ENCODE measurements at regions not wholly inside any gene's neighbourhood (a gene's known extent, or its start where the extent isn't known, plus 50 kb on each side); places are given as distances from the start of the nearest gene placed in this dataset.

GRCh38 chr18:28768791-28769768 is 592.1 kb upstream of the CDH2 start:
- TF ChIP-seq CTCF (IDR thresholded peaks at IDR 0.05; ENCODE audit: borderline replicate concordance, control extremely low read depth, extremely low read depth, insufficient read depth, missing control alignments) = no peak
- DNase-seq (ENCODE audit: low spot score) = no peak
- in situ Hi-C loops (cut with MboI; ENCODE audit: low sequenced_read_pairs, unreplicated experiment) = no loop called here

GRCh38 chr18:28767727-28768211 is 590.8 kb upstream of the CDH2 start:
- DNase-seq (ENCODE audit: low spot score) = no peak
- no peak for TF ChIP-seq CTCF (IDR thresholded peaks at IDR 0.05; ENCODE audit: borderline replicate concordance, control extremely low read depth, extremely low read depth, insufficient read depth, missing control alignments)
- in situ Hi-C loops (cut with MboI; ENCODE audit: low sequenced_read_pairs, unreplicated experiment) = no loop called here

GRCh38 chr18:28767201-28767600 is 590.3 kb upstream of the CDH2 start:
- TF ChIP-seq CTCF (IDR thresholded peaks at IDR 0.05; ENCODE audit: borderline replicate concordance, control extremely low read depth, extremely low read depth, insufficient read depth, missing control alignments) = no peak
- no peak for DNase-seq (ENCODE audit: low spot score)
- in situ Hi-C loops (cut with MboI; ENCODE audit: low sequenced_read_pairs, unreplicated experiment) = no loop called here

- no peak for DNase-seq (ENCODE audit: low spot score)
- TF ChIP-seq CTCF (IDR thresholded peaks at IDR 0.05; ENCODE audit: borderline replicate concordance, control extremely low read depth, extremely low read depth, insufficient read depth, missing control alignments) = no peak
- in situ Hi-C loops (cut with MboI; ENCODE audit: low sequenced_read_pairs, unreplicated experiment) = no loop called here
Observed at GRCh38 chr18:28766721-28767120, 589.8 kb upstream of the CDH2 start.

GRCh38 chr18:28766027-28766426 is 589.1 kb upstream of the CDH2 start:
- in situ Hi-C loops (cut with MboI; ENCODE audit: low sequenced_read_pairs, unreplicated experiment) = no loop called here
- no peak for TF ChIP-seq CTCF (IDR thresholded peaks at IDR 0.05; ENCODE audit: borderline replicate concordance, control extremely low read depth, extremely low read depth, insufficient read depth, missing control alignments)
- DNase-seq (ENCODE audit: low spot score) = no peak

GRCh38 chr18:28760299-28760698 is 583.4 kb upstream of the CDH2 start:
- in situ Hi-C loops (cut with MboI; ENCODE audit: low sequenced_read_pairs, unreplicated experiment) = no loop called here
- TF ChIP-seq CTCF (IDR thresholded peaks at IDR 0.05; ENCODE audit: borderline replicate concordance, control extremely low read depth, extremely low read depth, insufficient read depth, missing control alignments) = no peak
- no peak for DNase-seq (ENCODE audit: low spot score)
